NB4 (cell line): ENCODE measurements at regions not wholly inside any gene's neighbourhood (a gene's known extent, or its start where the extent isn't known, plus 50 kb on each side); places are given as distances from the start of the nearest gene placed in this dataset.

Experiments
- MYC ChIP-seq: IDR thresholded peaks from 2 replicates; pipeline ENCODE4 v1.6.1; 2011; ENCODE audit warnings: low read depth, low read length
- POLR2A ChIP-seq: IDR thresholded peaks from 2 replicates; pipeline ENCODE4 v1.6.1; 2011; ENCODE audit warnings: mild to moderate bottlenecking; ENCODE audit not compliant: insufficient read length; ENCODE audit errors: extremely low read depth
- TF ChIP-seq, protein P1 (sequence below): IDR thresholded peaks from one replicate; pipeline ENCODE4 v1.5.1; 2012; ENCODE audit warnings: low read depth, low read length
- TF ChIP-seq, protein P2 (sequence below): IDR thresholded peaks from 2 replicates; pipeline ENCODE4 v1.6.1; 2011; ENCODE audit warnings: low read depth, low read length

DNA sequence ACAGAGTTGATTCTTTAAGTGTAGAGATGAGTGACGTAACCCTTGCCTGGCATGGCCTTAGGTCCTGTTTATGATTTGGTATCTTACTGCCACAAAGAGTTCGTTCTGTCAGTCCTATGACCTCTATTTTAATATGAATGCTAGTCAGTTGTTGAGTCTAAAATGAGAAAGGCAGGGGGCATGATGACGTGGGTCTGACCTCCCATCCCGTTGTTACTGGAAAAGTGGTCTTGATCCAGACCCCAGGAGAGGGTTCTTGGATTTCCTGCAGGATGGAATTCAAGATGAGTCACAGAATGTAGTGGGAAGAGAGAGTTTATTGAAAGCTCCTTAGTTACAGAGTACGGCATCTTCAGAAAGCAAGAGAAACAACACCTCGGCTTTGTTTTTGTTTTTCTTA is 317.0 kb upstream of the COBL start:
- TF ChIP-seq MYC: no peak
- TF ChIP-seq, protein P1, sequence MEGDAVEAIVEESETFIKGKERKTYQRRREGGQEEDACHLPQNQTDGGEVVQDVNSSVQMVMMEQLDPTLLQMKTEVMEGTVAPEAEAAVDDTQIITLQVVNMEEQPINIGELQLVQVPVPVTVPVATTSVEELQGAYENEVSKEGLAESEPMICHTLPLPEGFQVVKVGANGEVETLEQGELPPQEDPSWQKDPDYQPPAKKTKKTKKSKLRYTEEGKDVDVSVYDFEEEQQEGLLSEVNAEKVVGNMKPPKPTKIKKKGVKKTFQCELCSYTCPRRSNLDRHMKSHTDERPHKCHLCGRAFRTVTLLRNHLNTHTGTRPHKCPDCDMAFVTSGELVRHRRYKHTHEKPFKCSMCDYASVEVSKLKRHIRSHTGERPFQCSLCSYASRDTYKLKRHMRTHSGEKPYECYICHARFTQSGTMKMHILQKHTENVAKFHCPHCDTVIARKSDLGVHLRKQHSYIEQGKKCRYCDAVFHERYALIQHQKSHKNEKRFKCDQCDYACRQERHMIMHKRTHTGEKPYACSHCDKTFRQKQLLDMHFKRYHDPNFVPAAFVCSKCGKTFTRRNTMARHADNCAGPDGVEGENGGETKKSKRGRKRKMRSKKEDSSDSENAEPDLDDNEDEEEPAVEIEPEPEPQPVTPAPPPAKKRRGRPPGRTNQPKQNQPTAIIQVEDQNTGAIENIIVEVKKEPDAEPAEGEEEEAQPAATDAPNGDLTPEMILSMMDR: no peak
- no peak for TF ChIP-seq POLR2A
- TF ChIP-seq, protein P2, sequence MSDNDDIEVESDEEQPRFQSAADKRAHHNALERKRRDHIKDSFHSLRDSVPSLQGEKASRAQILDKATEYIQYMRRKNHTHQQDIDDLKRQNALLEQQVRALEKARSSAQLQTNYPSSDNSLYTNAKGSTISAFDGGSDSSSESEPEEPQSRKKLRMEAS: no peak
